Right lobe of liver (tissue), 6 donors: ENCODE measurements at regions not wholly inside any gene's neighbourhood (a gene's known extent, or its start where the extent isn't known, plus 50 kb on each side); places are given as distances from the start of the nearest gene placed in this dataset.

ENCODE experiments used
- ATAC-seq, 4 donors: fragments of 200-7000 bp; cut with Tn5 transposase; one replicate each; pipeline ENCODE4 v1.9.1; 2020; ENCODE audit warnings: mild to moderate bottlenecking in 4 of 4, moderate library complexity in 4 of 4
- DNase-seq, 3 donors: peaks; one replicate each; pipeline ENCODE4 v3.0.0-alpha.2; 2020
- H3K27ac ChIP-seq, 3 donors: fragments of 200-600 bp; one replicate each; pipeline ENCODE4 v1.8.0; 2022
- H3K27me3 ChIP-seq, 2 donors: fragments of 200-600 bp; one replicate each; pipeline ENCODE4 v1.8.0; 2022
- H3K36me3 ChIP-seq, 4 donors: fragments of 200-600 bp; sonication (generic) in 1 of 4; one replicate each; pipeline versions ENCODE4 v1.5.1 to v1.8.0; 2017 to 2022; ENCODE audit warnings: control low read depth in 1 of 4
- H3K4me1 ChIP-seq, 4 donors: fragments of 200-600 bp; sonication (generic) in 1 of 4; one replicate each; pipeline versions ENCODE4 v1.5.1 to v1.8.0; 2017 to 2022; ENCODE audit warnings: control low read depth in 1 of 4
- H3K4me3 ChIP-seq, 3 donors: fragments of 200-600 bp; one replicate each; pipeline ENCODE4 v1.8.0; 2022
- H3K9me3 ChIP-seq, 4 donors: fragments of 200-600 bp; sonication (generic) in 1 of 4; one replicate each; pipeline versions ENCODE4 v1.5.1 to v1.8.0; 2017 to 2022; ENCODE audit warnings: control low read depth in 1 of 4
- CTCF ChIP-seq, 4 donors: fragments of 200-600 bp in 3 of 4; fragments of 450-650 bp in 1 of 4; IDR thresholded peaks; one replicate each; pipeline versions ENCODE4 v1.5.1 to v1.8.0; 2016 to 2022; ENCODE audit warnings: antibody characterized with exemption in 4 of 4, mild to moderate bottlenecking in 2 of 4
- POLR2A ChIP-seq: fragments of 450-650 bp; IDR thresholded peaks from one replicate; pipeline ENCODE4 v1.6.1; 2017; ENCODE audit warnings: antibody characterized with exemption, mild to moderate bottlenecking
- WGBS: methylation state at CpG from one replicate; pipeline ENCODE4 v1.1.6; 2018; ENCODE audit warnings: low coverage, low lambda C conversion rate; ENCODE audit not compliant: insufficient coverage; ENCODE audit errors: missing lambda C conversion rate; 5-methylcytosine and 5-hydroxymethylcytosine counted together
- intact Hi-C, 2 donors: fragments of 100-400 bp; cut with DNase I; formaldehyde crosslinking; loops; one replicate each; pipeline versions ENCODE4 v1.11.2 to v1.14.1; 2022
- donor health status: DM: no; HTN: yes; CAD: no.
- donor health status: DM: no; HTN: no; CAD: no.
- donor health status: DM: no; HTN: no; CAD: no.
- donor health status: DM: no; HTN: yes; CAD: no.
- donor health status: DM: no; HTN: yes; CAD: no.

- ATAC-seq (peak; percentile 31 to 56 (median 43)), DNase-seq (peak in 1 of 3 donors; percentile 58)
- intact Hi-C loops = no loop called here
- Histone ChIP-seq H3K4me1 (no peaks in the 10 kb centered on the region), H3K9me3 (no peaks in the 10 kb centered on the region), H3K27me3 (no peaks in the 10 kb centered on the region), H3K4me3 (no peak overlapping the region), H3K27ac (no peak overlapping the region), H3K36me3 (no peaks in the 10 kb centered on the region)
- TF ChIP-seq POLR2A = no peak
- peak in 2 of 4 donors; percentile 16 to 18 for TF ChIP-seq CTCF (IDR thresholded peaks at IDR 0.05)
- 26% methylated on average over 19 of the region's 31 CpGs for WGBS
Measured at GRCh38 chr7:155405399-155406318, 52.3 kb upstream of the EN2 start.

- DNase-seq = no peak
- ATAC-seq = no peak
- Histone ChIP-seq H3K27ac (no peak overlapping the region), H3K36me3 (no peaks in the 10 kb centered on the region), H3K4me1 (no peaks in the 10 kb centered on the region), H3K27me3 (no peaks in the 10 kb centered on the region), H3K9me3 (no peaks in the 10 kb centered on the region), H3K4me3 (no peak overlapping the region)
- intact Hi-C loops = no loop called here
- 71% methylated on average over 1 of the region's 2 CpGs for WGBS
- TF ChIP-seq CTCF (IDR thresholded peaks at IDR 0.05) = no peak
- TF ChIP-seq POLR2A = no peak
Measured at GRCh38 chr7:155407799-155408198, 50.1 kb upstream of the EN2 start.
